Spleen (tissue), 11 donors: ENCODE measurements at regions not wholly inside any gene's neighbourhood (a gene's known extent, or its start where the extent isn't known, plus 50 kb on each side); places are given as distances from the start of the nearest gene placed in this dataset.

Experiments used
- DNase-seq: peaks from one replicate; pipeline ENCODE4 v3.0.0-alpha.2; 2020
- H3K27ac ChIP-seq, 8 donors: fragments of 200-600 bp; sonication (generic) in 7 of 8; 1 replicate in 4 of 8; 2 replicates in 4 of 8; pipeline versions ENCODE4 v1.5.0 to v1.8.0; 2016 to 2021; ENCODE audit warnings: inconsistent platforms in 4 of 8, mild to moderate bottlenecking in 4 of 8, moderate library complexity in 1 of 8
- H3K27me3 ChIP-seq, 7 donors: fragments of 200-600 bp; sonication (generic) in 6 of 7; replicated peaks in 1 of 7; 1 replicate in 4 of 7; 2 replicates in 3 of 7; pipeline versions ENCODE4 v1.5.0 to v1.8.0; 2016 to 2021; ENCODE audit warnings: inconsistent platforms in 3 of 7, mild to moderate bottlenecking in 1 of 7
- H3K36me3 ChIP-seq, 6 donors: fragments of 200-600 bp; sonication (generic) in 5 of 6; 1 replicate in 4 of 6; 2 replicates in 2 of 6; pipeline versions ENCODE4 v1.5.0 to v1.8.0; 2016 to 2021; ENCODE audit warnings: inconsistent platforms in 2 of 6
- H3K4me1 ChIP-seq, 6 donors: fragments of 200-600 bp; sonication (generic) in 5 of 6; 1 replicate in 3 of 6; 2 replicates in 3 of 6; pipeline versions ENCODE4 v1.5.0 to v1.8.0; 2016 to 2021; ENCODE audit warnings: inconsistent platforms in 3 of 6
- H3K4me3 ChIP-seq, 8 donors: fragments of 200-600 bp; sonication (generic) in 7 of 8; 1 replicate in 4 of 8; 2 replicates in 4 of 8; pipeline versions ENCODE4 v1.5.0 to v1.8.0; 2016 to 2021; ENCODE audit warnings: inconsistent platforms in 4 of 8, mild to moderate bottlenecking in 4 of 8, moderate library complexity in 2 of 8
- H3K9me3 ChIP-seq, 8 donors: fragments of 200-600 bp; sonication (generic) in 7 of 8; 1 replicate in 4 of 8; 2 replicates in 4 of 8; pipeline versions ENCODE4 v1.5.0 to v1.8.0; 2016 to 2021; ENCODE audit warnings: inconsistent platforms in 4 of 8
- POLR2A ChIP-seq, 3 donors: fragments of 450-650 bp; IDR thresholded peaks; one replicate each; pipeline ENCODE4 v1.5.1; 2017; ENCODE audit warnings: antibody characterized with exemption in 3 of 3, mild to moderate bottlenecking in 1 of 3
- POLR2AphosphoS5 ChIP-seq, 3 donors: sonication (generic); formaldehyde crosslinking; IDR thresholded peaks; one replicate each; pipeline ENCODE4 v1.5.1; 2017; ENCODE audit warnings: antibody characterized with exemption in 3 of 3
- WGBS, 5 donors: extraction: QIAGEN DNeasy Blood & Tissue Kit in 3 of 5; methylation state at CpG; one replicate each; pipeline versions ENCODE4 v1.1.5 to v1.1.7; 2013 to 2018; 5-methylcytosine and 5-hydroxymethylcytosine counted together
- intact Hi-C: fragments of 100-400 bp; cut with DNase I; formaldehyde crosslinking; loops from one replicate; pipeline ENCODE4 v1.15.0; 2023; ENCODE audit warnings: low total_unique reads
- TF ChIP-seq, protein P1 (sequence below), 11 experiments: fragments of 200-600 bp in 7 of 11; fragments of 450-650 bp in 4 of 11; sonication (generic) in 4 of 11; IDR thresholded peaks in 8 of 11; conservative IDR thresholded peaks in 3 of 11; 1 replicate in 7 of 11; 2 replicates in 4 of 11; pipeline versions ENCODE4 v1.4.0 to v1.8.0; 2016 to 2021; ENCODE audit warnings: antibody characterized with exemption in 11 of 11, inconsistent platforms in 4 of 11, mild to moderate bottlenecking in 1 of 11
- donor health status: healthy with polysubstance abuse.
- donor health status: DM: no; HTN: no; CAD: no; lungs with moderate emphysema.
- donor health status: DM: no; HTN: no; CAD: no.
- donor health status: Bipolar disorder and iron deficiency.
- donor health status: healthy.
- donor health status: DM: no; HTN: no; CAD: no.
- donor health status: DM: yes; HTN: yes; CAD: no.

- TF ChIP-seq, protein P1, sequence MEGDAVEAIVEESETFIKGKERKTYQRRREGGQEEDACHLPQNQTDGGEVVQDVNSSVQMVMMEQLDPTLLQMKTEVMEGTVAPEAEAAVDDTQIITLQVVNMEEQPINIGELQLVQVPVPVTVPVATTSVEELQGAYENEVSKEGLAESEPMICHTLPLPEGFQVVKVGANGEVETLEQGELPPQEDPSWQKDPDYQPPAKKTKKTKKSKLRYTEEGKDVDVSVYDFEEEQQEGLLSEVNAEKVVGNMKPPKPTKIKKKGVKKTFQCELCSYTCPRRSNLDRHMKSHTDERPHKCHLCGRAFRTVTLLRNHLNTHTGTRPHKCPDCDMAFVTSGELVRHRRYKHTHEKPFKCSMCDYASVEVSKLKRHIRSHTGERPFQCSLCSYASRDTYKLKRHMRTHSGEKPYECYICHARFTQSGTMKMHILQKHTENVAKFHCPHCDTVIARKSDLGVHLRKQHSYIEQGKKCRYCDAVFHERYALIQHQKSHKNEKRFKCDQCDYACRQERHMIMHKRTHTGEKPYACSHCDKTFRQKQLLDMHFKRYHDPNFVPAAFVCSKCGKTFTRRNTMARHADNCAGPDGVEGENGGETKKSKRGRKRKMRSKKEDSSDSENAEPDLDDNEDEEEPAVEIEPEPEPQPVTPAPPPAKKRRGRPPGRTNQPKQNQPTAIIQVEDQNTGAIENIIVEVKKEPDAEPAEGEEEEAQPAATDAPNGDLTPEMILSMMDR (IDR thresholded peaks at IDR 0.05 in 8 of 11, conservative IDR thresholded peaks at IDR 0.05 in 3 of 11) = no peak
- TF ChIP-seq POLR2AphosphoS5 (IDR thresholded peaks at IDR 0.05) (no peak), POLR2A (IDR thresholded peaks at IDR 0.05) (no peak)
- H3K4me1 ChIP-seq = peaks cover 0 to 16% (median 10%) of the 10 kb centered on the region in 6 donors
- no peaks in the 10 kb centered on the region for H3K36me3 ChIP-seq
- H3K4me3 ChIP-seq = no peak overlapping the region
- H3K27me3 ChIP-seq = peaks cover 0 to 13% (median 0%) of the 10 kb centered on the region in 7 donors
- no peak overlapping the region for H3K27ac ChIP-seq
- no peak for DNase-seq
- no peaks in the 10 kb centered on the region for H3K9me3 ChIP-seq
- WGBS, 5 donors = 81 to 90% (median 86%) methylated on average over 15 of the region's 15 CpGs
- intact Hi-C loops = loop anchor here (5.0 to 10.0 kb wide), 3 partner anchors 539 to 1531 kb away; no protein-coding TSS in a partner anchor
Measured at GRCh38 chr10:3235996-3236510, 63.5 kb upstream of the PITRM1 start.

DNA sequence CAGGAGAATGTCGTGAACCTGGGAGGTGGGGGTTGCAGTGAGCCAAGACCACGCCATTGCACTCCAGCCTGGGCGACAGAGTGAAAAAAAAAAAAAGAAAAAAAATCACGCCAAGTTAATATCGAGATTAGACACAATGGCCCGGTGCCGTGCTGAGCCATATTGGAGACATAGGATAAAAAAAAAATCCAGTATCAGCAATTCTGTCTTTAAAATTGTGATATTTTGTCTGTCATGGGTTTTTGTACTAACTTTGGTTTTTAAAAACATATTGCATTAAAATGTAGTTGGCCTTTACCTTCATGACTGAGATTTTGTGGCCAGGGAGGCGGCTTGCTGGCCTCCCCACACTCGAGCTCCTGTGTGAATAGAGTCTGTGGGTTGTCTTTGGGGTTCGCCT is 62.8 kb upstream of the PITRM1 start:
- H3K36me3 ChIP-seq = no peaks in the 10 kb centered on the region
- peaks cover 0 to 8% (median 0%) of the 10 kb centered on the region in 7 donors for H3K27me3 ChIP-seq
- no peak for DNase-seq
- H3K4me1 ChIP-seq = peaks cover 0 to 14% (median 10%) of the 10 kb centered on the region in 6 donors
- TF ChIP-seq POLR2A (IDR thresholded peaks at IDR 0.05) (no peak), POLR2AphosphoS5 (IDR thresholded peaks at IDR 0.05) (no peak)
- TF ChIP-seq, protein P1 (IDR thresholded peaks at IDR 0.05 in 8 of 11, conservative IDR thresholded peaks at IDR 0.05 in 3 of 11) = no peak
- no peak overlapping the region for H3K4me3 ChIP-seq
- H3K9me3 ChIP-seq = no peaks in the 10 kb centered on the region
- no peak overlapping the region for H3K27ac ChIP-seq
- 83 to 91% (median 87%) methylated on average over 10 of the region's 10 CpGs for WGBS, 5 donors
- intact Hi-C loops = loop anchor here (5.0 to 10.0 kb wide), 3 partner anchors 539 to 1532 kb away; no protein-coding TSS in a partner anchor

- intact Hi-C loops = loop anchor here (10.0 kb wide), 1 partner anchor 541 kb away; no protein-coding TSS in a partner anchor
Measured at GRCh38 chr10:3233486-3233990, 61.0 kb upstream of the PITRM1 start.

More at GRCh38 chr10:3233486-3233990, 61.0 kb upstream of the PITRM1 start:
- TF ChIP-seq POLR2A (IDR thresholded peaks at IDR 0.05) = no peak
- TF ChIP-seq POLR2AphosphoS5 (IDR thresholded peaks at IDR 0.05) = no peak
- TF ChIP-seq, protein P1 (IDR thresholded peaks at IDR 0.05 in 8 of 11, conservative IDR thresholded peaks at IDR 0.05 in 3 of 11) = no peak
- DNase-seq = no peak
- Histone ChIP-seq H3K4me3 (no peak overlapping the region), H3K27me3 (peaks cover 0 to 3% (median 0%) of the 10 kb centered on the region in 7 donors), H3K36me3 (no peaks in the 10 kb centered on the region), H3K4me1 (peaks cover 0 to under 1% (median 0%) of the 10 kb centered on the region in 6 donors), H3K27ac (no peak overlapping the region), H3K9me3 (no peaks in the 10 kb centered on the region)
- 58 to 79% (median 73%) methylated on average over 5 of the region's 5 CpGs for WGBS, 5 donors
